Spleen (tissue), 11 donors: ENCODE measurements at regions not wholly inside any gene's neighbourhood (a gene's known extent, or its start where the extent isn't known, plus 50 kb on each side); places are given as distances from the start of the nearest gene placed in this dataset.

Experiments used
- DNase-seq: peaks from one replicate; pipeline ENCODE4 v3.0.0-alpha.2; 2020
- H3K27ac ChIP-seq, 8 donors: fragments of 200-600 bp; sonication (generic) in 7 of 8; 1 replicate in 4 of 8; 2 replicates in 4 of 8; pipeline versions ENCODE4 v1.5.0 to v1.8.0; 2016 to 2021; ENCODE audit warnings: inconsistent platforms in 4 of 8, mild to moderate bottlenecking in 4 of 8, moderate library complexity in 1 of 8
- H3K27me3 ChIP-seq, 7 donors: fragments of 200-600 bp; sonication (generic) in 6 of 7; replicated peaks in 1 of 7; 1 replicate in 4 of 7; 2 replicates in 3 of 7; pipeline versions ENCODE4 v1.5.0 to v1.8.0; 2016 to 2021; ENCODE audit warnings: inconsistent platforms in 3 of 7, mild to moderate bottlenecking in 1 of 7
- H3K36me3 ChIP-seq, 6 donors: fragments of 200-600 bp; sonication (generic) in 5 of 6; 1 replicate in 4 of 6; 2 replicates in 2 of 6; pipeline versions ENCODE4 v1.5.0 to v1.8.0; 2016 to 2021; ENCODE audit warnings: inconsistent platforms in 2 of 6
- H3K4me1 ChIP-seq, 6 donors: fragments of 200-600 bp; sonication (generic) in 5 of 6; 1 replicate in 3 of 6; 2 replicates in 3 of 6; pipeline versions ENCODE4 v1.5.0 to v1.8.0; 2016 to 2021; ENCODE audit warnings: inconsistent platforms in 3 of 6
- H3K4me3 ChIP-seq, 8 donors: fragments of 200-600 bp; sonication (generic) in 7 of 8; 1 replicate in 4 of 8; 2 replicates in 4 of 8; pipeline versions ENCODE4 v1.5.0 to v1.8.0; 2016 to 2021; ENCODE audit warnings: inconsistent platforms in 4 of 8, mild to moderate bottlenecking in 4 of 8, moderate library complexity in 2 of 8
- H3K9me3 ChIP-seq, 8 donors: fragments of 200-600 bp; sonication (generic) in 7 of 8; 1 replicate in 4 of 8; 2 replicates in 4 of 8; pipeline versions ENCODE4 v1.5.0 to v1.8.0; 2016 to 2021; ENCODE audit warnings: inconsistent platforms in 4 of 8
- POLR2A ChIP-seq, 3 donors: fragments of 450-650 bp; IDR thresholded peaks; one replicate each; pipeline ENCODE4 v1.5.1; 2017; ENCODE audit warnings: antibody characterized with exemption in 3 of 3, mild to moderate bottlenecking in 1 of 3
- POLR2AphosphoS5 ChIP-seq, 3 donors: sonication (generic); formaldehyde crosslinking; IDR thresholded peaks; one replicate each; pipeline ENCODE4 v1.5.1; 2017; ENCODE audit warnings: antibody characterized with exemption in 3 of 3
- WGBS, 5 donors: extraction: QIAGEN DNeasy Blood & Tissue Kit in 3 of 5; methylation state at CpG; one replicate each; pipeline versions ENCODE4 v1.1.5 to v1.1.7; 2013 to 2018; 5-methylcytosine and 5-hydroxymethylcytosine counted together
- intact Hi-C: fragments of 100-400 bp; cut with DNase I; formaldehyde crosslinking; loops from one replicate; pipeline ENCODE4 v1.15.0; 2023; ENCODE audit warnings: low total_unique reads
- TF ChIP-seq, protein P1 (sequence below), 11 experiments: fragments of 200-600 bp in 7 of 11; fragments of 450-650 bp in 4 of 11; sonication (generic) in 4 of 11; IDR thresholded peaks in 8 of 11; conservative IDR thresholded peaks in 3 of 11; 1 replicate in 7 of 11; 2 replicates in 4 of 11; pipeline versions ENCODE4 v1.4.0 to v1.8.0; 2016 to 2021; ENCODE audit warnings: antibody characterized with exemption in 11 of 11, inconsistent platforms in 4 of 11, mild to moderate bottlenecking in 1 of 11
- donor health status: healthy with polysubstance abuse.
- donor health status: DM: no; HTN: no; CAD: no; lungs with moderate emphysema.
- donor health status: DM: no; HTN: no; CAD: no.
- donor health status: Bipolar disorder and iron deficiency.
- donor health status: healthy.
- donor health status: DM: no; HTN: no; CAD: no.
- donor health status: DM: yes; HTN: yes; CAD: no.

- TF ChIP-seq, protein P1, sequence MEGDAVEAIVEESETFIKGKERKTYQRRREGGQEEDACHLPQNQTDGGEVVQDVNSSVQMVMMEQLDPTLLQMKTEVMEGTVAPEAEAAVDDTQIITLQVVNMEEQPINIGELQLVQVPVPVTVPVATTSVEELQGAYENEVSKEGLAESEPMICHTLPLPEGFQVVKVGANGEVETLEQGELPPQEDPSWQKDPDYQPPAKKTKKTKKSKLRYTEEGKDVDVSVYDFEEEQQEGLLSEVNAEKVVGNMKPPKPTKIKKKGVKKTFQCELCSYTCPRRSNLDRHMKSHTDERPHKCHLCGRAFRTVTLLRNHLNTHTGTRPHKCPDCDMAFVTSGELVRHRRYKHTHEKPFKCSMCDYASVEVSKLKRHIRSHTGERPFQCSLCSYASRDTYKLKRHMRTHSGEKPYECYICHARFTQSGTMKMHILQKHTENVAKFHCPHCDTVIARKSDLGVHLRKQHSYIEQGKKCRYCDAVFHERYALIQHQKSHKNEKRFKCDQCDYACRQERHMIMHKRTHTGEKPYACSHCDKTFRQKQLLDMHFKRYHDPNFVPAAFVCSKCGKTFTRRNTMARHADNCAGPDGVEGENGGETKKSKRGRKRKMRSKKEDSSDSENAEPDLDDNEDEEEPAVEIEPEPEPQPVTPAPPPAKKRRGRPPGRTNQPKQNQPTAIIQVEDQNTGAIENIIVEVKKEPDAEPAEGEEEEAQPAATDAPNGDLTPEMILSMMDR (IDR thresholded peaks at IDR 0.05 in 8 of 11, conservative IDR thresholded peaks at IDR 0.05 in 3 of 11), result no peak
- H3K27me3 ChIP-seq, result no peaks in the 10 kb centered on the region
- no peaks in the 10 kb centered on the region for H3K36me3 ChIP-seq
- peaks cover 0 to 11% (median 2%) of the 10 kb centered on the region in 8 donors for H3K9me3 ChIP-seq
- intact Hi-C loops, result no loop called here
- no peak overlapping the region for H3K27ac ChIP-seq
- 45 to 62% (median 57%) methylated on average over 5 of the region's 5 CpGs for WGBS, 5 donors
- H3K4me1 ChIP-seq, result no peaks in the 10 kb centered on the region
- H3K4me3 ChIP-seq, result no peak overlapping the region
- no peak for DNase-seq
These were observed 193.8 kb downstream of the TMEM114 start for GRCh38 chr16:8396463-8396862.

- H3K4me3 ChIP-seq, result no peak overlapping the region
- no peak for TF ChIP-seq POLR2A (IDR thresholded peaks at IDR 0.05)
- no peak for TF ChIP-seq POLR2AphosphoS5 (IDR thresholded peaks at IDR 0.05)
- TF ChIP-seq, protein P1 (IDR thresholded peaks at IDR 0.05 in 8 of 11, conservative IDR thresholded peaks at IDR 0.05 in 3 of 11), result no peak
- H3K9me3 ChIP-seq, result peaks cover 0 to 23% (median 2%) of the 10 kb centered on the region in 8 donors
- no peak for DNase-seq
- intact Hi-C loops, result no loop called here
- H3K36me3 ChIP-seq, result no peaks in the 10 kb centered on the region
- no peaks in the 10 kb centered on the region for H3K4me1 ChIP-seq
- 62 to 82% (median 75%) methylated on average over 3 of the region's 3 CpGs for WGBS, 5 donors
- H3K27me3 ChIP-seq, result no peaks in the 10 kb centered on the region
- H3K27ac ChIP-seq, result no peak overlapping the region
These were observed 199.1 kb downstream of the TMEM114 start for GRCh38 chr16:8391257-8391656.

GRCh38 chr16:8388684-8389083 is 201.6 kb downstream of the TMEM114 start:
- intact Hi-C loops, result no loop called here
- H3K36me3 ChIP-seq, result no peaks in the 10 kb centered on the region
- TF ChIP-seq, protein P1 (IDR thresholded peaks at IDR 0.05 in 8 of 11, conservative IDR thresholded peaks at IDR 0.05 in 3 of 11), result no peak
- TF ChIP-seq POLR2AphosphoS5 (IDR thresholded peaks at IDR 0.05) (no peak), POLR2A (IDR thresholded peaks at IDR 0.05) (no peak)
- 78 to 89% (median 88%) methylated on average over 3 of the region's 3 CpGs for WGBS, 5 donors
- no peaks in the 10 kb centered on the region for H3K4me1 ChIP-seq
- H3K27ac ChIP-seq, result no peak overlapping the region
- peaks cover 0 to 21% (median 2%) of the 10 kb centered on the region in 8 donors for H3K9me3 ChIP-seq
- H3K4me3 ChIP-seq, result no peak overlapping the region
- H3K27me3 ChIP-seq, result no peaks in the 10 kb centered on the region
- no peak for DNase-seq

DNA sequence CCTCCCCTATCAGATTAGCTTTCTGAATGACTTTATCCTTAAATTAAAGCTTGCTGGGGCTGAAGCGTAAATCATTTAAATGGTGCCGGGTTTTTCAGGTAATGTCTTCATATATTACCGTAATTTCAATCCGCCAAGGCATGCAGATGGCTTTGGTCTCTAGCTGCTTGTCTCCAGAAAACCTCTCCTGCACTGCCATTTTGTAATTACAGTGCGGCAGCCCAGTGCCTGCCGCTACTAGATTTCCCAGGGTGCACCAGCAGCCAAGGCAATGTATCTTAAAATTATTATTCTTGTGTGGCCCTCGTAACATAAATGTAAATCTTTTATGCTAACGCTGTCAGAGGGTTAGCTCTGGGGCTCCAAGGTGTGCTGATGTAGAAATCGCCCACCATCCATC is 208.5 kb downstream of the TMEM114 start:
- Histone ChIP-seq H3K36me3 (no peaks in the 10 kb centered on the region), H3K4me3 (no peak overlapping the region), H3K9me3 (peaks cover 0 to 9% (median 0%) of the 10 kb centered on the region in 8 donors), H3K4me1 (no peaks in the 10 kb centered on the region), H3K27ac (no peak overlapping the region), H3K27me3 (no peaks in the 10 kb centered on the region)
- DNase-seq, result no peak
- TF ChIP-seq POLR2AphosphoS5 (IDR thresholded peaks at IDR 0.05) (no peak), POLR2A (IDR thresholded peaks at IDR 0.05) (no peak)
- TF ChIP-seq, protein P1 (IDR thresholded peaks at IDR 0.05 in 8 of 11, conservative IDR thresholded peaks at IDR 0.05 in 3 of 11), result no peak
- intact Hi-C loops, result no loop called here
- WGBS, 5 donors, result 86 to 93% (median 92%) methylated on average over 9 of the region's 9 CpGs
